ENCODE measurements at regions not wholly inside any gene's neighbourhood (a gene's known extent, or its start where the extent isn't known, plus 50 kb on each side); places are given as distances from the start of the nearest gene placed in this dataset.

DNA sequence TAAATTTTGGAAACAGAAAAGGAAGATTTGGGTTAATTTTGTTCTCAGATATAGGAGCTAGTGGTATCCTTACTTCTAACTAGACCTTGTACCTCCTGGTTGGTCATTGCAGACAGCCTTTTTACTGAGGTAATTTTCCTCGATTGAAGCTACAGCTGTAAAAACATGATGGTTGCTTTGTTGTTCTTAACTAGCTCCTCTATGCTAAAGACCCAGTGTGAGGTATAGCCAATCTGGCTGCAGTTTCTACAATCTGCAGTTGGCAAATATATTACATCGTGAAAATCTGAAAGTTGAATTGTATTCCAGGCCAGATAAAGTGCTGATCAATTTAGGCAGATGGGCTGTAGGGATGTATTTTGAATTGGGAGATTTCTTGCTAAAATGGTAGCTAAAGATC is 116.5 kb downstream of the AASDHPPT start:
- no peak for DNase-seq (ENCODE audit: low read depth, low spot score)
- Histone ChIP-seq H3K36me3 (ENCODE audit: control insufficient read depth, insufficient read depth, low read length) (no peaks in the 10 kb centered on the region), H3K27ac (ENCODE audit: low read length) (no peak overlapping the region), H3K27me3 (ENCODE audit: control insufficient read depth, insufficient read depth, low read length) (no peaks in the 10 kb centered on the region), H3K4me3 (ENCODE audit: low read depth in 2 of 2, low read length in 2 of 2) (no peak overlapping the region), H3K4me1 (ENCODE audit: control insufficient read depth, insufficient read depth, low read length) (no peaks in the 10 kb centered on the region), H3K9me3 (ENCODE audit: control insufficient read depth, insufficient read depth, low read depth, low read length) (peaks cover 2% of the 10 kb centered on the region; the same call in 1 of the 2 replicates)
- in situ Hi-C loops (cut with HindIII; ENCODE audit: low pct_unique_long_range_greater_than_20kb, low sequenced_read_pairs): no loop called here
- TF ChIP-seq, protein P1, sequence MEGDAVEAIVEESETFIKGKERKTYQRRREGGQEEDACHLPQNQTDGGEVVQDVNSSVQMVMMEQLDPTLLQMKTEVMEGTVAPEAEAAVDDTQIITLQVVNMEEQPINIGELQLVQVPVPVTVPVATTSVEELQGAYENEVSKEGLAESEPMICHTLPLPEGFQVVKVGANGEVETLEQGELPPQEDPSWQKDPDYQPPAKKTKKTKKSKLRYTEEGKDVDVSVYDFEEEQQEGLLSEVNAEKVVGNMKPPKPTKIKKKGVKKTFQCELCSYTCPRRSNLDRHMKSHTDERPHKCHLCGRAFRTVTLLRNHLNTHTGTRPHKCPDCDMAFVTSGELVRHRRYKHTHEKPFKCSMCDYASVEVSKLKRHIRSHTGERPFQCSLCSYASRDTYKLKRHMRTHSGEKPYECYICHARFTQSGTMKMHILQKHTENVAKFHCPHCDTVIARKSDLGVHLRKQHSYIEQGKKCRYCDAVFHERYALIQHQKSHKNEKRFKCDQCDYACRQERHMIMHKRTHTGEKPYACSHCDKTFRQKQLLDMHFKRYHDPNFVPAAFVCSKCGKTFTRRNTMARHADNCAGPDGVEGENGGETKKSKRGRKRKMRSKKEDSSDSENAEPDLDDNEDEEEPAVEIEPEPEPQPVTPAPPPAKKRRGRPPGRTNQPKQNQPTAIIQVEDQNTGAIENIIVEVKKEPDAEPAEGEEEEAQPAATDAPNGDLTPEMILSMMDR (IDR thresholded peaks at IDR 0.05): no peak
- TF ChIP-seq SIN3A (IDR thresholded peaks at IDR 0.05; ENCODE audit: borderline replicate concordance, insufficient read depth, low read depth, low read length) (no peak), TCF7L2 (IDR thresholded peaks at IDR 0.05; ENCODE audit: low read depth, low read length) (no peak), POLR2AphosphoS5 (IDR thresholded peaks at IDR 0.05; ENCODE audit: low read depth, low read length) (no peak)
- TF ChIP-seq, protein P2, sequence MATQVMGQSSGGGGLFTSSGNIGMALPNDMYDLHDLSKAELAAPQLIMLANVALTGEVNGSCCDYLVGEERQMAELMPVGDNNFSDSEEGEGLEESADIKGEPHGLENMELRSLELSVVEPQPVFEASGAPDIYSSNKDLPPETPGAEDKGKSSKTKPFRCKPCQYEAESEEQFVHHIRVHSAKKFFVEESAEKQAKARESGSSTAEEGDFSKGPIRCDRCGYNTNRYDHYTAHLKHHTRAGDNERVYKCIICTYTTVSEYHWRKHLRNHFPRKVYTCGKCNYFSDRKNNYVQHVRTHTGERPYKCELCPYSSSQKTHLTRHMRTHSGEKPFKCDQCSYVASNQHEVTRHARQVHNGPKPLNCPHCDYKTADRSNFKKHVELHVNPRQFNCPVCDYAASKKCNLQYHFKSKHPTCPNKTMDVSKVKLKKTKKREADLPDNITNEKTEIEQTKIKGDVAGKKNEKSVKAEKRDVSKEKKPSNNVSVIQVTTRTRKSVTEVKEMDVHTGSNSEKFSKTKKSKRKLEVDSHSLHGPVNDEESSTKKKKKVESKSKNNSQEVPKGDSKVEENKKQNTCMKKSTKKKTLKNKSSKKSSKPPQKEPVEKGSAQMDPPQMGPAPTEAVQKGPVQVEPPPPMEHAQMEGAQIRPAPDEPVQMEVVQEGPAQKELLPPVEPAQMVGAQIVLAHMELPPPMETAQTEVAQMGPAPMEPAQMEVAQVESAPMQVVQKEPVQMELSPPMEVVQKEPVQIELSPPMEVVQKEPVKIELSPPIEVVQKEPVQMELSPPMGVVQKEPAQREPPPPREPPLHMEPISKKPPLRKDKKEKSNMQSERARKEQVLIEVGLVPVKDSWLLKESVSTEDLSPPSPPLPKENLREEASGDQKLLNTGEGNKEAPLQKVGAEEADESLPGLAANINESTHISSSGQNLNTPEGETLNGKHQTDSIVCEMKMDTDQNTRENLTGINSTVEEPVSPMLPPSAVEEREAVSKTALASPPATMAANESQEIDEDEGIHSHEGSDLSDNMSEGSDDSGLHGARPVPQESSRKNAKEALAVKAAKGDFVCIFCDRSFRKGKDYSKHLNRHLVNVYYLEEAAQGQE (IDR thresholded peaks at IDR 0.05; ENCODE audit: insufficient read depth in 1 of 2, low read depth in 2 of 2, low read length in 1 of 2): no peak
- no TSS peak for BruUV-seq (replicated peaks)
- ChIA-PET POLR2A (no interaction called here), CTCF (no interaction called here)
- intact Hi-C loops (cut with micrococcal nuclease; ENCODE audit: unreplicated experiment): no loop called here
- ATAC-seq: no peak

DNA sequence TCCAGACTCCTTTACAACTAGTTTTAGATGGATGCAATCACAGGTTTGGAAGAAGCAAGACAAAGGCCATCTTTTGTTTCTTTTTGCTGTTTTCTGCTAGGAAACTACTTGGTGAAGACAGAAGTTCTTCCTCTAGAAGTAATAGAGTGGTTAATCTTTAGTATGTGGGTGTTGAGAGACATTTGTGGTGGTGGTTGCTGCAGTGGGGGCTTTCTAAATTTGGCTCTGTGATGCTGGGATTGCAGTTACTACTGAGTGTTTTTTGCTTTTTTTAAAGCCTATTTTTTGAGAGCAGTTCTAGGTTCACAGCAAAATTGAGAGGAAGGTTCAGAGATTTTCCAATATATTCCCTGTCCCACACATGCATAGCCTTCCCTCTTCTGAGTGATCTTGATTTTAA is 120.0 kb downstream of the AASDHPPT start:
- Histone ChIP-seq H3K4me3 (ENCODE audit: low read depth in 2 of 2, low read length in 2 of 2) (no peak overlapping the region), H3K27ac (ENCODE audit: low read length) (no peak overlapping the region), H3K27me3 (ENCODE audit: control insufficient read depth, insufficient read depth, low read length) (no peaks in the 10 kb centered on the region), H3K36me3 (ENCODE audit: control insufficient read depth, insufficient read depth, low read length) (no peaks in the 10 kb centered on the region), H3K9me3 (ENCODE audit: control insufficient read depth, insufficient read depth, low read depth, low read length) (no peaks in the 10 kb centered on the region), H3K4me1 (ENCODE audit: control insufficient read depth, insufficient read depth, low read length) (no peaks in the 10 kb centered on the region)
- BruUV-seq (replicated peaks): no TSS peak
- ATAC-seq (no peak), DNase-seq (ENCODE audit: low read depth, low spot score) (no peak)
- ChIA-PET CTCF (no interaction called here), POLR2A (no interaction called here)
- TF ChIP-seq, protein P2 (IDR thresholded peaks at IDR 0.05; ENCODE audit: insufficient read depth in 1 of 2, low read depth in 2 of 2, low read length in 1 of 2): no peak
- TF ChIP-seq POLR2AphosphoS5 (IDR thresholded peaks at IDR 0.05; ENCODE audit: low read depth, low read length) (no peak), TCF7L2 (IDR thresholded peaks at IDR 0.05; ENCODE audit: low read depth, low read length) (no peak), SIN3A (IDR thresholded peaks at IDR 0.05; ENCODE audit: borderline replicate concordance, insufficient read depth, low read depth, low read length) (no peak)
- TF ChIP-seq, protein P1 (IDR thresholded peaks at IDR 0.05): no peak
- intact Hi-C loops (cut with micrococcal nuclease; ENCODE audit: unreplicated experiment) (no loop called here), in situ Hi-C loops (cut with HindIII; ENCODE audit: low pct_unique_long_range_greater_than_20kb, low sequenced_read_pairs) (no loop called here)
